Endodermal cell (in vitro differentiated cells): ENCODE measurements at regions not wholly inside any gene's neighbourhood (a gene's known extent, or its start where the extent isn't known, plus 50 kb on each side); places are given as distances from the start of the nearest gene placed in this dataset.
A peak's percentile ranks its signal among the peaks of the same experiment; 100 is the strongest.

Source experiments
- DNase-seq: peaks from one replicate; pipeline ENCODE4 v3.0.0-alpha.2; 2017
- H3K27ac ChIP-seq: 2 replicates; pipeline ENCODE4 v1.5.1; 2013; ENCODE audit warnings: mild to moderate bottlenecking, low read depth, low read length, moderate library complexity
- H3K27me3 ChIP-seq: 2 replicates; pipeline ENCODE4 v1.6.1; 2013; ENCODE audit warnings: mild to moderate bottlenecking, low read length, moderate library complexity; ENCODE audit not compliant: insufficient read depth, control insufficient read depth, poor library complexity, severe bottlenecking
- H3K36me3 ChIP-seq: 2 replicates; pipeline ENCODE4 v1.7.0; 2013; ENCODE audit warnings: mild to moderate bottlenecking, low read length, moderate library complexity; ENCODE audit not compliant: control insufficient read depth, insufficient read depth
- H3K4me1 ChIP-seq: one replicate; pipeline ENCODE4 v1.7.0; 2013; ENCODE audit warnings: low read length; ENCODE audit not compliant: control insufficient read depth, insufficient read depth
- H3K4me3 ChIP-seq: 2 replicates; pipeline ENCODE4 v1.5.1; 2013; ENCODE audit warnings: mild to moderate bottlenecking, low read length, moderate library complexity
- H3K9ac ChIP-seq: 2 replicates; pipeline ENCODE4 v1.6.1; 2013; ENCODE audit warnings: mild to moderate bottlenecking, low read length, moderate library complexity; ENCODE audit not compliant: poor library complexity, severe bottlenecking; ENCODE audit errors: extremely low read depth
- H3K9me3 ChIP-seq: 2 replicates; pipeline ENCODE4 v1.6.1; 2013; ENCODE audit warnings: mild to moderate bottlenecking, low read length, moderate library complexity; ENCODE audit not compliant: control insufficient read depth
- H3K27ac Mint-ChIP-seq: 2 replicates; pipeline ENCODE4 v1.8.0; 2020; ENCODE audit warnings: mixed read lengths
- H3K27me3 Mint-ChIP-seq: 2 replicates; pipeline ENCODE4 v1.8.0; 2021; ENCODE audit warnings: mild to moderate bottlenecking, mixed read lengths; ENCODE audit not compliant: insufficient read depth
- H3K36me3 Mint-ChIP-seq: 2 replicates; pipeline ENCODE4 v1.8.0; 2020; ENCODE audit warnings: low read depth, mixed read lengths
- H3K4me1 Mint-ChIP-seq: 2 replicates; pipeline ENCODE4 v1.8.0; 2020; ENCODE audit warnings: mixed read lengths
- H3K4me3 Mint-ChIP-seq: 2 replicates; pipeline ENCODE4 v1.8.0; 2020; ENCODE audit warnings: mild to moderate bottlenecking, moderate library complexity, mixed read lengths
- H3K9me3 Mint-ChIP-seq: 2 replicates; pipeline ENCODE4 v1.8.0; 2020; ENCODE audit warnings: mild to moderate bottlenecking, mixed read lengths
- CTCF ChIP-seq: fragments of 200-600 bp; sonication (generic); conservative IDR thresholded peaks from 2 replicates; pipeline ENCODE4 v1.5.0; 2021; ENCODE audit warnings: antibody characterized with exemption, mild to moderate bottlenecking
- WGBS, 2 experiments: methylation state at CpG; one replicate each; pipeline versions ENCODE4 v1.1.5 to v1.1.7; 2013; ENCODE audit warnings: missing lambda C conversion rate in 2 of 2, mixed read lengths in 1 of 2; ENCODE audit not compliant: insufficient coverage in 1 of 2, insufficient read length in 1 of 2; 5-methylcytosine and 5-hydroxymethylcytosine counted together

GRCh38 chr22:27259433-27259832 is 542.1 kb downstream of the MN1 start:
- H3K36me3 Mint-ChIP-seq = no peaks in the 10 kb centered on the region
- Histone ChIP-seq H3K4me3 (no peak overlapping the region), H3K27ac (peak overlapping the region; percentile 42), H3K36me3 (no peaks in the 10 kb centered on the region), H3K27me3 (no peaks in the 10 kb centered on the region), H3K9me3 (peaks cover 10% of the 10 kb centered on the region), H3K9ac (no peak overlapping the region), H3K4me1 (no peaks in the 10 kb centered on the region)
- H3K4me3 Mint-ChIP-seq = no peak overlapping the region
- no peak for TF ChIP-seq CTCF
- no peak overlapping the region for H3K27ac Mint-ChIP-seq
- peaks cover 12% of the 10 kb centered on the region for H3K9me3 Mint-ChIP-seq
- H3K4me1 Mint-ChIP-seq = no peaks in the 10 kb centered on the region
- WGBS, 2 experiments = 50 to 81% methylated on average over 2 to 8 of the region's 8 CpGs
- peaks cover 7% of the 10 kb centered on the region for H3K27me3 Mint-ChIP-seq
- no peak for DNase-seq

GRCh38 chr22:27260087-27260698 is 541.4 kb downstream of the MN1 start:
- Histone ChIP-seq H3K27me3 (no peaks in the 10 kb centered on the region), H3K36me3 (no peaks in the 10 kb centered on the region), H3K9ac (no peak overlapping the region), H3K4me1 (no peaks in the 10 kb centered on the region), H3K9me3 (peaks cover 8% of the 10 kb centered on the region), H3K27ac (no peak overlapping the region), H3K4me3 (no peak overlapping the region)
- no peak overlapping the region for H3K4me3 Mint-ChIP-seq
- TF ChIP-seq CTCF = no peak
- H3K27me3 Mint-ChIP-seq = peaks cover 7% of the 10 kb centered on the region
- WGBS, 2 experiments = 50 to 67% methylated on average over 5 to 6 of the region's 6 CpGs
- H3K9me3 Mint-ChIP-seq = peaks cover 8% of the 10 kb centered on the region
- DNase-seq = no peak
- H3K4me1 Mint-ChIP-seq = no peaks in the 10 kb centered on the region
- no peaks in the 10 kb centered on the region for H3K36me3 Mint-ChIP-seq
- no peak overlapping the region for H3K27ac Mint-ChIP-seq

- no peak for TF ChIP-seq CTCF
- no peaks in the 10 kb centered on the region for H3K4me1 ChIP-seq
- H3K36me3 ChIP-seq = no peaks in the 10 kb centered on the region
- H3K36me3 Mint-ChIP-seq = no peaks in the 10 kb centered on the region
- H3K27ac ChIP-seq = no peak overlapping the region
- H3K4me3 Mint-ChIP-seq = no peak overlapping the region
- H3K27me3 Mint-ChIP-seq = peaks cover 12% of the 10 kb centered on the region
- no peaks in the 10 kb centered on the region for H3K27me3 ChIP-seq
- H3K4me3 ChIP-seq = no peak overlapping the region
- H3K9me3 Mint-ChIP-seq = no peaks in the 10 kb centered on the region
- no peaks in the 10 kb centered on the region for H3K4me1 Mint-ChIP-seq
- WGBS, 2 experiments = 74 to 88% methylated on average over 10 of the region's 10 CpGs
- H3K9ac ChIP-seq = no peak overlapping the region
- no peak for DNase-seq
- H3K27ac Mint-ChIP-seq = no peak overlapping the region
- no peaks in the 10 kb centered on the region for H3K9me3 ChIP-seq
These were observed 539.2 kb downstream of the MN1 start for GRCh38 chr22:27262361-27262760.
